GM12878 (cell line): ENCODE measurements at regions not wholly inside any gene's neighbourhood (a gene's known extent, or its start where the extent isn't known, plus 50 kb on each side); places are given as distances from the start of the nearest gene placed in this dataset.

ENCODE experiments used
- ATAC-seq: fragments of 200-7000 bp; cut with Tn5 transposase; 3 replicates; pipeline ENCODE4 v1.9.1; 2020; ENCODE audit warnings: mild to moderate bottlenecking, moderate library complexity
- BruUV-seq: library from RNA; stranded (reverse); fragments of 400-500 nt; replicated peaks from 2 replicates; lab custom pipeline; 2021; lab: Mats Ljungman, UMichigan
- CTCF ChIA-PET: fragments of 300-600 bp; sonication (Branson Sonifier 250); formaldehyde crosslinking; extraction: SDS; loops from one replicate; lab custom pipeline; 2021; ENCODE audit warnings: inconsistent platforms; lab: Yijun Ruan, JAX
- POLR2A ChIA-PET: fragments of 350-600 bp; formaldehyde crosslinking; extraction: SDS; loops from one replicate; lab custom pipeline; 2021; ENCODE audit warnings: inconsistent platforms; lab: Charles Lee
- RAD21 ChIA-PET: fragments of 300-600 bp; sonication (Branson Sonifier 250); formaldehyde crosslinking; loops from one replicate; lab custom pipeline; 2023; ENCODE audit warnings: antibody characterized with exemption; ENCODE audit not compliant: unreplicated experiment; lab: Charles Lee
- SMC1A ChIA-PET: fragments of 300-600 bp; sonication (Branson Sonifier 250); formaldehyde crosslinking; loops from one replicate; lab custom pipeline; 2023; ENCODE audit not compliant: unreplicated experiment, uncharacterized antibody; lab: Charles Lee
- DNase-seq: peaks from one replicate; pipeline ENCODE4 v3.0.0-alpha.2; 2011; ENCODE audit warnings: low read depth, low spot score
- FAIRE-seq: peaks from 3 replicates; lab custom pipeline; 2011; peaks lifted over from hg19 to GRCh38; lab: Jason Lieb, UNC
- H2AFZ ChIP-seq: 2 replicates; pipeline ENCODE4 v1.6.0; 2011; ENCODE audit warnings: low read depth, low read length, control low read depth; ENCODE audit not compliant: control insufficient read depth
- H3K27ac ChIP-seq: 2 replicates; pipeline ENCODE4 v1.5.1; 2011; ENCODE audit warnings: control low read depth; ENCODE audit not compliant: control insufficient read depth, insufficient read depth
- H3K27me3 ChIP-seq, 2 experiments: replicated peaks in 1 of 2; 2 replicates each; pipeline versions ENCODE4 v1.6.0 to v1.6.1; 2011; ENCODE audit warnings: low read length in 1 of 2; ENCODE audit not compliant: control insufficient read depth in 2 of 2, insufficient read depth in 2 of 2
- H3K36me3 ChIP-seq, 2 experiments: 2 replicates each; pipeline ENCODE4 v1.5.1; 2011; ENCODE audit warnings: low read length in 1 of 2; ENCODE audit not compliant: control insufficient read depth in 2 of 2, insufficient read depth in 2 of 2
- H3K4me1 ChIP-seq: 2 replicates; pipeline ENCODE4 v1.6.1; 2011; ENCODE audit warnings: mild to moderate bottlenecking, low read length, moderate library complexity, mixed read lengths; ENCODE audit not compliant: control insufficient read depth, insufficient read depth
- H3K4me2 ChIP-seq: 2 replicates; pipeline ENCODE4 v1.6.0; 2011; ENCODE audit warnings: control low read depth; ENCODE audit not compliant: control insufficient read depth, insufficient read depth
- H3K4me3 ChIP-seq: fragments of 200-600 bp; sonication (generic); 2 replicates; pipeline ENCODE4 v1.5.1; 2016
- H3K79me2 ChIP-seq: 2 replicates; pipeline ENCODE4 v1.6.0; 2011; ENCODE audit warnings: low read length; ENCODE audit not compliant: control insufficient read depth, insufficient read depth
- H3K9ac ChIP-seq: 2 replicates; pipeline ENCODE4 v1.8.0; 2011; ENCODE audit warnings: low read length, control low read depth, mixed read lengths; ENCODE audit not compliant: control insufficient read depth, insufficient read depth
- H3K9me3 ChIP-seq: replicated peaks from 3 replicates; pipeline ENCODE4 v1.5.1; 2011; ENCODE audit warnings: mild to moderate bottlenecking, low read length; ENCODE audit not compliant: control insufficient read depth, insufficient read depth
- H4K20me1 ChIP-seq: 2 replicates; pipeline ENCODE4 v1.6.0; 2011; ENCODE audit not compliant: control insufficient read depth, insufficient read depth
- BCL11A ChIP-seq: IDR thresholded peaks from 2 replicates; pipeline ENCODE4 v1.6.1; 2011; ENCODE audit warnings: low read depth, low read length
- EZH2 ChIP-seq: IDR thresholded peaks from 2 replicates; pipeline ENCODE4 v1.6.1; 2012; ENCODE audit warnings: low read depth, mild to moderate bottlenecking, control low read depth, inconsistent platforms, low read length, borderline replicate concordance; ENCODE audit not compliant: control insufficient read depth
- NFYA ChIP-seq: IDR thresholded peaks from 2 replicates; pipeline ENCODE4 v1.6.1; 2011; ENCODE audit warnings: low read depth, mild to moderate bottlenecking, low read length, improper control_type of control experiment, borderline replicate concordance
- RBBP5 ChIP-seq: fragments of 200-600 bp; sonication (generic); conservative IDR thresholded peaks from 2 replicates; pipeline ENCODE4 v1.6.1; 2016
- SRF ChIP-seq, 2 experiments: IDR thresholded peaks; 2 replicates each; pipeline ENCODE4 v1.6.1; 2011; ENCODE audit warnings: low read depth in 2 of 2, low read length in 2 of 2, mild to moderate bottlenecking in 1 of 2, moderate library complexity in 1 of 2
- SUZ12 ChIP-seq: fragments of 200-600 bp; sonication (generic); IDR thresholded peaks from one replicate; pipeline ENCODE4 v1.6.1; 2018; ENCODE audit warnings: antibody characterized with exemption, mild to moderate bottlenecking; ENCODE audit not compliant: unreplicated experiment
- WGBS: methylation state at CpG from one replicate; pipeline ENCODE4 v1.1.6; 2016; ENCODE audit warnings: low lambda C conversion rate; ENCODE audit not compliant: insufficient replicate concordance, insufficient coverage; ENCODE audit errors: missing lambda C conversion rate; 5-methylcytosine and 5-hydroxymethylcytosine counted together
- in situ Hi-C: fragments of 300-500 bp; cut with MboI; formaldehyde crosslinking; loops from 9 replicates; pipeline ENCODE4 v1.14.3; 2018; ENCODE audit warnings: mixed read lengths
- intact Hi-C: fragments of 100-400 bp; cut with micrococcal nuclease; formaldehyde crosslinking; loops from one replicate; pipeline ENCODE4 v1.14.2; 2022; ENCODE audit not compliant: unreplicated experiment
- TF ChIP-seq, protein P1 (sequence below): fragments of 450-650 bp; IDR thresholded peaks from 2 replicates; pipeline ENCODE4 v1.6.1; 2017; ENCODE audit warnings: mild to moderate bottlenecking, low read depth, inconsistent platforms; ENCODE audit not compliant: poor library complexity, severe bottlenecking
- TF ChIP-seq, protein P2 (sequence below): IDR thresholded peaks from 2 replicates; pipeline ENCODE4 v1.6.1; 2012; ENCODE audit warnings: low read depth, low read length, improper control_type of control experiment

DNA sequence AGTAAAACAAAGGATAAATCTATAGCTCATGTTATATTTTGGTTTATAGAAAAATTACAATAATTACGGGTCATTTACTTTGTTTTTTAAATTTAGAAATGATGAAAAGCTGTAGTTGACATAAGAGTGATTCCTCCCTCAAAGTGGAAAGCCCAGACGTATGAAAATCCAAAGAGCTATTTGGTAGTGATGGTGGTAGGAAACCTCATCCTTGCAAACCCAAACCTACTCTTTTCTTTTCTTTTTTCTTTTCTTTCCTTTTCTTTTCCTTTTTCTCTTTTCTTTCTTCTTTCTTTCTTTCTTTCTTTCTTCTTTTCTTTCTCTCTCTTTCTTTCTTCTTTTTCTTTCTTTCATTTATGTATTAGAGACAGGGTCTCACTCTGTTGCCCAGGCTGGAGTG is 190.3 kb upstream of the RASSF8 start:
- BruUV-seq: no TSS peak
- H3K27me3 ChIP-seq: no peaks in the 10 kb centered on the region
- H3K4me2 ChIP-seq: no peak overlapping the region
- H4K20me1 ChIP-seq: no peaks in the 10 kb centered on the region
- H2AFZ ChIP-seq: no peak overlapping the region
- H3K36me3 ChIP-seq: no peaks in the 10 kb centered on the region
- RAD21 ChIA-PET: no interaction called here
- DNase-seq (no peak), FAIRE-seq (no peak), ATAC-seq (no peak)
- no peaks in the 10 kb centered on the region for H3K9me3 ChIP-seq
- SMC1A ChIA-PET: interaction anchor here (0.5 to 2.6 kb wide), 4 partner anchors 11 to 244 kb away, joined by 3 to 8 read pairs (median 3); no protein-coding TSS in a partner anchor
- POLR2A ChIA-PET: no interaction called here
- no peak overlapping the region for H3K4me3 ChIP-seq
- no peak for TF ChIP-seq RBBP5
- no peak for TF ChIP-seq EZH2
- no peak for TF ChIP-seq SUZ12
- no peak for TF ChIP-seq NFYA
- TF ChIP-seq, protein P1, sequence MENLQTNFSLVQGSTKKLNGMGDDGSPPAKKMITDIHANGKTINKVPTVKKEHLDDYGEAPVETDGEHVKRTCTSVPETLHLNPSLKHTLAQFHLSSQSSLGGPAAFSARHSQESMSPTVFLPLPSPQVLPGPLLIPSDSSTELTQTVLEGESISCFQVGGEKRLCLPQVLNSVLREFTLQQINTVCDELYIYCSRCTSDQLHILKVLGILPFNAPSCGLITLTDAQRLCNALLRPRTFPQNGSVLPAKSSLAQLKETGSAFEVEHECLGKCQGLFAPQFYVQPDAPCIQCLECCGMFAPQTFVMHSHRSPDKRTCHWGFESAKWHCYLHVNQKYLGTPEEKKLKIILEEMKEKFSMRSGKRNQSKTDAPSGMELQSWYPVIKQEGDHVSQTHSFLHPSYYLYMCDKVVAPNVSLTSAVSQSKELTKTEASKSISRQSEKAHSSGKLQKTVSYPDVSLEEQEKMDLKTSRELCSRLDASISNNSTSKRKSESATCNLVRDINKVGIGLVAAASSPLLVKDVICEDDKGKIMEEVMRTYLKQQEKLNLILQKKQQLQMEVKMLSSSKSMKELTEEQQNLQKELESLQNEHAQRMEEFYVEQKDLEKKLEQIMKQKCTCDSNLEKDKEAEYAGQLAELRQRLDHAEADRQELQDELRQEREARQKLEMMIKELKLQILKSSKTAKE: no peak
- TF ChIP-seq BCL11A: no peak
- TF ChIP-seq, protein P2, sequence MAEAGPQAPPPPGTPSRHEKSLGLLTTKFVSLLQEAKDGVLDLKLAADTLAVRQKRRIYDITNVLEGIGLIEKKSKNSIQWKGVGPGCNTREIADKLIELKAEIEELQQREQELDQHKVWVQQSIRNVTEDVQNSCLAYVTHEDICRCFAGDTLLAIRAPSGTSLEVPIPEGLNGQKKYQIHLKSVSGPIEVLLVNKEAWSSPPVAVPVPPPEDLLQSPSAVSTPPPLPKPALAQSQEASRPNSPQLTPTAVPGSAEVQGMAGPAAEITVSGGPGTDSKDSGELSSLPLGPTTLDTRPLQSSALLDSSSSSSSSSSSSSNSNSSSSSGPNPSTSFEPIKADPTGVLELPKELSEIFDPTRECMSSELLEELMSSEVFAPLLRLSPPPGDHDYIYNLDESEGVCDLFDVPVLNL: no peak
- no peak for TF ChIP-seq SRF (IDR thresholded peaks at IDR 0.05; ENCODE audit: low read depth in 2 of 2, low read length in 2 of 2)
- no peaks in the 10 kb centered on the region for H3K79me2 ChIP-seq
- H3K9ac ChIP-seq: no peak overlapping the region
- in situ Hi-C loops (no loop called here), intact Hi-C loops (no loop called here)
- 42% methylated on average over 2 of the region's 2 CpGs for WGBS
- no peak overlapping the region for H3K27ac ChIP-seq
- CTCF ChIA-PET: no interaction called here
- no peaks in the 10 kb centered on the region for H3K4me1 ChIP-seq
